HS-27A (cell line): ENCODE measurements at regions not wholly inside any gene's neighbourhood (a gene's known extent, or its start where the extent isn't known, plus 50 kb on each side); places are given as distances from the start of the nearest gene placed in this dataset.
"Not testable (repeated sequence)": the region's sequence is repeated elsewhere in the genome, so short reads cannot be mapped to it uniquely, and the experiment has no call there.

ENCODE experiments used
- DNase-seq: peaks from one replicate; pipeline ENCODE4 v3.0.0-alpha.2; 2012; ENCODE audit warnings: low read depth, missing footprints

GRCh38 chrX:123087326-123087725 lies 96.8 kb upstream of the GRIA3 start:
- DNase-seq = no peak

GRCh38 chrX:123088331-123088730 lies 95.7 kb upstream of the GRIA3 start:
- no peak for DNase-seq

- no peak for DNase-seq
Observed at GRCh38 chrX:123088930-123089329, 95.1 kb upstream of the GRIA3 start.

GRCh38 chrX:123093792-123094191 lies 90.3 kb upstream of the GRIA3 start:
- DNase-seq = no peak

- DNase-seq = no peak
Observed at GRCh38 chrX:123108513-123109427, 75.3 kb upstream of the GRIA3 start.

- DNase-seq = no peak
Observed at GRCh38 chrX:123121241-123121640, 62.8 kb upstream of the GRIA3 start.

GRCh38 chrX:123129805-123130204 lies 54.3 kb upstream of the GRIA3 start:
- not testable (repeated sequence) for DNase-seq
